CD4-positive, alpha-beta T cell treated with Interleukin-17A for 1 hour (primary cell): ENCODE measurements at regions not wholly inside any gene's neighbourhood (a gene's known extent, or its start where the extent isn't known, plus 50 kb on each side); places are given as distances from the start of the nearest gene placed in this dataset.
"Not testable (repeated sequence)": the region's sequence is repeated elsewhere in the genome, so short reads cannot be mapped to it uniquely, and the experiment has no call there.

Experiments used
- DNase-seq: peaks from one replicate; pipeline ENCODE4 v3.0.0-alpha.2; 2020

DNA sequence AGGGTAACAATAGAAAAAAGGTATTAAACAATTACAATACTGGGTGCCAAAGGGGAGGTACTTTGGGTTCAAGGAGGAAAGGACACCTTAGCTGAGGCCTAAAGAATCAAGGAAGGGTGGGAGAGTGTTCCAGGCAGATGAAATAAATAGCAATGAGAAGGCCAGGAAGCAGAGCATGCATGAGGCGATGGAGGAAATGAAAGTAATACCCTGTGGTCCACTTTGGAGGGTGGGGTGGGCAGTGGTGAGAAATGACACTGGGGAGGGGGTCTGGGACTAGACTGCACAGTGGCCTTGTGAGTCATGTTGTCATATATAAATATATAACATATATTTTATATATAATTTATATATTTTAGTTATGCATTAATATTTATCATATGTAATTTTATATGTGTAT lies 55.9 kb downstream of the BHLHE40 start:
- no peak for DNase-seq

DNA sequence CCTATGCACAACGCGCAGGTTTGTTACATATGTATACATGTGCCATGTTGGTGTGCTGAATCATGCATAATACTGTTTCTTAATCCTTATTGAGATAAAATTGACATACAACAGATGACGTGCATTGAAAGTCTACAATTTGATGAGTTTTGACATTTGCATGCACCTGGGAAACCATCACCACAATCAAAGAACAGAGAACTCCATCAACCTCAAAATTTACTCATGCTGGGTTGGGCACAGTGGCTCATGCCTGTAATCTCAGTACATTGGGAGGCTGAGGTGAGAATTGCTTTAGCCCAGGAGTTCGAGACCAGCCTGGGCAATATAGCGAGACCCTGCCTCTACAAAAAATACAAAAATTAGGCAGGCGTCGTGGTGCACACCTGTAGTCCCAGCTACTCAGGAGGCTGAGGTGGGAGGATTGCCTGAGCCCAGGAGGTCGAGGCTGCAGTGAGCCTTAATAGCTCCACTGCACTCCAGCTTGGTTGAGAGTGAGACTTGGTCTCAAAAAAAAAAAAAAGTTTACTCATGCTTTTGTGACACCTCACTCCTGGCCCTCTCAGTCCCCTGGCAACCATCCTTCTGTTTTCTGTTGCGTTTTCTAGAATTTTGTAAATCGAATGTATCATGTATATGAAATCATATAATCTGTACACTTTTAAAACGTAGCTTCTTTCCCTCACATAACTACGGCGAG lies 56.6 kb downstream of the BHLHE40 start:
- no peak for DNase-seq

DNA sequence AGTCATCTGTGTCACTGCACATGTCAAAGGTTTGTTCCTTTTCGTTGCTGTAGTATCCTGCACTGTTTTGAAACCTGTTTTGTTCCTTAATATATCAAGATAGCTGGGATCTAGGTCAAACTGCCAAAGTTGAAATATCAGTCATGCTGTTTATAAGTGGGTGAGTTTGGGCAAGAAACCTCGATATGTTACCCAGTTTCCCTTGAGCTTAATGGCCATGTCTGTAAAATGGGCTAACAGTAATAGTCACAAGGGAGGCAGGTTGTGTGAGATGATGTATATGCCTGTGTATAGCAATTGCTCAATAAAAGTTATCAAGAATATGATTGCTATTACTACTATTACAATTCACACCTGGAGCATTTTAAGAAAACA lies 57.1 kb downstream of the BHLHE40 start:
- no peak for DNase-seq

DNA sequence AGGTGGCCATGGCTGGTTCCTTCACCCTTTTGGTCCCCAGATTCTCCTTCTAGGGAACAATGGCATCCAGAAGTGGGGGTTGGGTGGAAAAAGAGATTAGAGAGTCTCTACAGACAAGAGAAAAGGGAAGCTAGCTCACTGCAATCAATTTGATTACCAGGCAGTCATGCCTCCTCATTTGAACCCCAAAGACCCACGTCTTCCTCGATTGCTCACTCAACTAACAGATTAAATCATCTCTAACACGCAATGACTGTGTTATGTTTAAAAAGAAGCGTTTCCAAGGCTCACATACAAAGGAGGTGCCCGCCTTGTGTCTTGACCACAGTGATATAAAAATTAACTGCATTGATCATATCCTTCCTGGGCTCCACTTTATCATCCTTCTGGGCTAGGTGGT lies 57.6 kb downstream of the BHLHE40 start:
- DNase-seq, result no peak

DNA sequence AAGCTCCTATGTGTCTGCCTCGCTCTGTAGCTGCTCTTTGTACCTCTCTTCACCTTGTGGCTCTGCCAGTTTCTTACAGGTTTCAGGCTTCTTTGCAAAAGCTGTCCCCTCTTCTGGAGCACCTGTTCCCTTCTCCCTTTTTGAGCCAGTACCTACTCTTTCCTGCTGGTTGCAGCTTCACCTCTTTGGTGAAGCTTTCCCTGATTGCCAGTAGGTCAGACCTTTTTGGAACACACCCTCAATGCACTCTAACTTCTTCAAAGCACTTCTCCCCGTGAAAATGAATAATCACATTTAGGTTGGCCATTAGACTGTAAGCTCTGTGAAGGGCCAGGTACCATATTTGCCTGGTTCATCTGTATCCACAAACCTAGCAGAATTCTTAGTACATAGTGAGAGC lies 60.3 kb downstream of the BHLHE40 start:
- DNase-seq, result no peak

DNA sequence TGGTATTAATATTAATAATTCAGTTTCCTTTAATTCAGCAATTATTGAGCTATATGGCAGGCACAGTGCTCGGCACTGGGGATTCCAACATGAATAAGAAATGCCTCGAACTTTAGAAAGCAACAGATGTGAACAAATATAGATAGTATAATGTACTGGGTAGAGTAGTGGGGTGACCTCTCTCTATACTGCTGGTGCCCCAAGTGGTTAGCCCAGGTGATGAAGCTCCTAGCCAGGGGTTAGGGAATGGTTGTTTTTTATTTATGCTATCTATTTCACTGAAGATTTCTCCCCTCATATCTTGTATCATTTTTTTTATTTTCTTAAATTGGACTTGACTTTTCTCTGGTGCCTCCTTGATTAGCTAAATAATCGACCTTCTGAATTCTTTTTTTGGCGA lies 62.1 kb downstream of the BHLHE40 start:
- no peak for DNase-seq

DNA sequence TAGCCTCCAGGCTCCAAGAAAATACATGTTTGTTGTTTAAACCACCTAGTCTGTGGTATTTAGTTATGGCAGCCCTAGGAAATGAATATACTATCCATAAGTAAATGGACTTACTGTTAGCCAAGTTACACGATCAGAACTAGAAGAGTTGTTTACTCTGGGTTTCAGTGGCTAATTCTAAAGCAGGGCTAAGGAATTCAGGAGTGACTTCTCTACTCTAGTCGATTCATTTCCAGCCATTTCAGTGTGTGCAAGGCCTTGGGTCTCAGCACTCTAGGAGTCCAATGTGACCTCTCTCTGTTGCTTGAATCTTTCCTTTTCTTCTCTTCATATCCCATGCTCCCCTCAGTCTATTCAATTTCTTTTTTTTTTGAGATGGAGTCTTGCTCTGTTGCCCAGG lies 66.7 kb downstream of the BHLHE40 start:
- DNase-seq, result no peak

DNA sequence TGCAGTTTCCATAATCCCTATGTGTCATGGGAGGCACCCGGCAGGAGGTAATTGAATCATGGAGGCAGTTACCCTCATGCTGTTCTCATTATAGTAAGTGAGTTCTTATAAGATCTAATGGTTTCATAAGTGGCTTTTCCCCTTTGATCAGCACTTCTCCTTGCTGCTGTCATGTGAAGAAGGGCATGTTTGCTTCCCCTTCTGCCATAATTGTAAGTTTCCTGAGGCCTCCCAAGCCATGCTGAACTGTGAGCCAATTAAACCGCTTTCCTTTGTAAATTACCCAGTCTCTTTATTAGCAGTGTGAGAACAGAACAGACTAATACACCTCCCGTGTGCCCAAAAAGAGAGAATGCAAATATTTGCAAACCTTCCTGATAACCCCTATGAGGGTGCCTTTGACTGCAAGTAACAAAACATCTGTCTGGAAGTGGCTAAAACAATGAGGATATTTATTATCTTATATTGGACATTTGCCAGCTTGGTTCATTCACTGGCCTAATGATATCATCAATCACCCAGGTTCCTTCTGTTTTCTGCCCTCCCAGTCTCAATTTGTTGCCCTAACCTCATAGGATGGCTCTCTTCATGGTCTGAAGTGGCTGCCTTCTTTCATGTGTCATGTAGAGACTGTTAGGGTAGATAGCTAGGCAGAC lies 68.7 kb downstream of the BHLHE40 start:
- DNase-seq, result no peak

DNA sequence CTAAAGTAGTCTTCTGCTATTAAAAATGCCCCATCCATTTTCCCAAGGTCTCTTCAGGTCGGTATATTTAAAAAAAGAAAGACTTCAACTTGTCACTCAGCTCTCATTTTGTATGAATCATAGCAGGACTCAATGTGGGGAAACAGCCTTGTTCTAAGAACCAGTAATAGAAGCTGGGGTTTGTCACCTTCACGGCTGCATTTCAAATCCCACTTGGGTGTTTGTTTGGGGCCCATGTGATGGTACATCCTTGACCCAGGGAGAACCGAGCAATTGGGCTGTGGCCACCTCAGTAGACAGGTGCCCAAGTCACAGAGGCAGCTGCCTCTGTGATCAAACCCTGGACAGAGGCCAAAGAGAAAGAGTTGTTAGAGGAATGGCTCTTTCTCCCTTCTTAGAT lies 70.3 kb upstream of the ARL8B start:
- DNase-seq, result no peak

DNA sequence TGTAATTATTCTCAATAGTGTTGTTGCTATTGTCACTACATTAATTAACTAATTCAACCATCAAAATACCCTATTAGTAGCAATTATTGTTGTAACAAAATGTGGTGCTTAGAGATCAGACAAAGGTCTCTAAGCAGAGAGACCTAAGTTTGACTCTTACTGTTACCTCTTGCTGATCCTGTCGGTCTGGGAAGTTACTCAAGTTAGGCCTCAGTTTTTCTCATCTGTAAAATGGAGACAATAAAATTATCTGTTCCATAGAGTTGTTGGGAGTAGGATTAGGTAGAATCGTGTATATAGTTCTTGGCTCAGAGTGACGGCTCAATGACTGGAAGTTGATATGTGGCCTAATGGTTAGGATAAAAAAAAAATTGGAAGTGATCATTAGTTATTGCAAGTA lies 69.8 kb upstream of the ARL8B start:
- no peak for DNase-seq

DNA sequence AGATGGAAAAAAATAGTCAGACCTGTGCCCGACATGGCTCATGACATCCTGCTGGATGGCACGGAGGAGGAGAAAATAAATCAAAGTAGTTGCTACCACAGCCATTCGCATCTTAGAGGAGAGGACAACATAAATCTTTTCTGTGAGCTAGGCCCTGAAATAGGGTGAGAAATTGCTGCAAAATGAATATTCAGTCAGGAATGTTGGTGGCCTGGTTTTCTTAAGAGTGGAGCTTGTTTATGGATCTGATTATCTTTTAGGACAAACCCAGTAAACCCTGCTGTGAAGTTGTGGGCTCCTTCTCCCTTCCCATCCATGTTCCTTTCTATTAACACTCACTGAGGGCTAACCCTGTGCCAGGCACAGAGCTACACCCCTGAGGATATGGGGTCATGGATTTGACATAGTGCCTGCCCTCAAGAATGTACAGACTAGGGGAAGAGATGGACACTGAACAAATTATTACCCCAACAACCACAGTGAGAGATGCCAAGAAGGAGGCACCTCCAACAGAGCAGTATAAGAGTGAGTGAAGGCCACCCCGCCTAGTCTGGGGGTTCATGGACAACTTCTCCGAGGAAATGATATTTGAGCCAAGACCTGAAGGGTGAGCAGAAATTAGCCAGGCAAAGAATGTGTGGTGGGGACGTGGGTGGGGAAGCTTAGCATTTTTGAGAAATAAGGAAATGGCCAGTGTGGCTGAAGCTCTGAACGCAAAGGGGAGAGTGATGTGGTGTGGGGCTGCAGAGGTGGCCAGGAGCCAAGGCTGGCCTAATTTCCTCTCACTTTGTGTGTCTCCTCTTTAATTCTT lies 68.9 kb upstream of the ARL8B start:
- DNase-seq, result no peak

DNA sequence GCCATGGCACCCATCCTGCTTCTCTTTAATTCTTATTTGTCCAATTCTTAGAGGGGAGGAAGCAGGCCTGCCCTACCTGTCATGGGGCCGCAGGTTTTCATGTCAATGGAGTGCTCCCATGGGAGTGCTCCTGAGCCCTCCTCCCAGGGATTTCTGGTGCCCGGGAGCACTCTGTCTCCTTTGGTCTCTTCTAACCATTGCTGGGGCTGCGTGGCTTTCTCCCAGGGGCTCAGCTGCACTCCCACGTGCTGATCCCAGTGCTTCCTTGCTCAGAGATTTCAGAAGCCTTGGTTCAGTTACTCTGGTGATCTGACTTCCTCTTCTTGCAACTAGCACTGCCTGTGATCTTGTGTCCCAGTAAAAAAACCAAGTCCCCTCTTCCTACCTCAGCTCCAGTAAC lies 68.0 kb upstream of the ARL8B start:
- no peak for DNase-seq

DNA sequence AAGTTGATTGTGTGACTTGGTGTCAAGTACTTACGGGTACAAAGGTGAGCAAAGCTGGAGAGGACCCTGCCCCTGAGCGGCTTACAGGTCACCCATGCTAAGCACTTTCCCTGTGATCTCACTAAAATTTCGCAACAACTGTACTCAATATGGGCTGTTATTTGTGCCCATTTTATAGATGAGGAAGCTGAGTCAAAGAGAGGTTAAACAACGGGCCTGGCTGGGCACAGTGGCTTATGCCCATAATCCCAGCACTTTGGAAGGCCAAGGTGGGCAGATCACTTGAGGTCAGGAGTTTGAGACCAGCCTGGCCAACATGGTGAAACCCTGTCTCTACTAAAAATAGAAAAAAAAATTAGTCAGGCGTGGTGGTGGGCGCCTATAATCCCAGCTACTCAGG lies 67.5 kb upstream of the ARL8B start:
- not testable (repeated sequence) for DNase-seq

DNA sequence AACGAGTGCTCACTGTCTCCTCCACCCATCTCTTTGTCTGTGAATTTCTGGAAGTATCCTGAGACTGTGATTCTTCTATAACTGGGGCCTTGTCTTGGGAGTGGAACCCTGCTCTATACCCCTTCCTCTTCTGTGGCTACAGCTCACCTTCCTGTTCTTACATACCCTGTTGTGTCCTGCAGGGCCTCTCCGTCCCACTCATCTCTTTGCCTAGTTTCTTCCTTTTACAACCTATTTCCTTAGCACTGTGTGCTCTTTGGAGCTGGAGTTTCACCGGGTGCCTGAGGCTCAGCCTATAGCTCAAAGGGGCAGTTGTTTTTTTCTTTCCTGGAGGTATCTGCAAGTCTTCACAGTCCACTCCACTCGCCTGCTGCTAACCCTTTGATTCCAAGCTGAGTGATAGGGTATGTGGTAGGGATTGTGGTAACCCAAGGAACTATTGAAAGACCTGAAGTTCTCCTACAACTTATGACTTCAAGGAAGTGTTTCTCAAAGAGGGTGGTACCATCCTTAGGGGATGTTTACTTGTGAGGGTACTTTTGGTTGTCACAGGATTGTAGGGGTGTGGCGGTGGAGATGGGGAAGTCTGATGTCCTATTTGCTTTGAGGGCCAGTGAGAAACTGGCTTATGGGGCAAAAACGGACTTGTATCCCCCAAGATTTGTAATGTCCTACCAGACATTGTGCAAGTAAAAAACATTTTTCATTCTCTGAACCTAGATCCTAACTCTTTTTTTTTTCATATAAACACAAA lies 66.6 kb upstream of the ARL8B start:
- DNase-seq, result no peak

DNA sequence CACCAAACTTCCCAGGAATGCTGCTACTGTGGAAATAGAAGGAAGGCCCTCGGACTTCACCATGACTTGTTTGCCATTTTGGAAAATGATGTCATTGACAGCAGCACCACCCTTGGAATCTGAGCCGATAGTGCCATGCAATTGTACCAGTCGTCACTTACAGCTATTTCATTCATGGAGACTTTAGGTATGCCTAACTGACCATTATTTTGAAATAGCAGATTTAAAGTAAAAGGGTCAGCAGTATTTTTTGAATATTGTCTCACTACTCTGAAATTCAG lies 66.0 kb upstream of the ARL8B start:
- DNase-seq, result no peak

DNA sequence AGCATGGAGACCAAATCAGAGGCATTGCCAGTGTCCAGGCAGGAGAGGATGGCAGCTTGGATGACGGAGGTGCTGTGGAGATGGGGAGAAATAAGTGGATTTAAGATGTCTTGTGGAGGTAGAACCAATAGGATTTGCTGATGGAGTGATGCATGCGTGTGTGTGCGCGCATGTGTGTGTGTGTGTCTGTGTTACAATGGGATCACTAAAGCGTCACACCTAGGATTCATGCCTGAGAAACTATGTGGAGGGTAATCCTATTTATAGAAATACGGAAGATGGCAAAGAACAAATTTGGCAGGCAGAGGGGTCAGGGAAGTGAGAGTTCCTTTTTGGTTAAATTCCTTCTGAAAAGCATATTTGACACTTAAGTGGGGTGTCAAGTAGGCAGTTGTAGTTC lies 64.8 kb upstream of the ARL8B start:
- no peak for DNase-seq

DNA sequence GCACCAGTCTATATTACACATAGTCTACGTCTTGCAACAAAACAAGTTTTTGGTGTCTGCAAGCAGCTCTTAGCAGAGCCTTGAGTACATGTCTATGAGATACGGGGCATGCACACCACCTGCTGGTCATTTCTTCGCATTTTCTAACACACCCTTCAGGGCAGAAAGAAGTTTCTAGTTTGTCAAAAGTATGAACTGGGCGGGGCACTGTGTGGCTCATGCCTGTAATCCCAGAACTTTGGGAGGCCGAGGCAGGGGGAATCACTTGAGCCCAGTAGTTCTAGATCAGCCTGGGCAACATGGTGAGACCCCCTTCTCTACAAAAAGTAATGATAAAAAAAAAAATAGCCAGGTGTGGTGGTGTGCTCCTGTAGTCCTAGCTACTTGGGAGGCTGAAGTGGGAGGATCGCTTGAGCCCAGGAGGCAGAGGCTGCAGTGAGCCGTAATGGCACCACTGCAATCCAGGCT lies 64.2 kb upstream of the ARL8B start:
- peak; percentile 81 for DNase-seq

DNA sequence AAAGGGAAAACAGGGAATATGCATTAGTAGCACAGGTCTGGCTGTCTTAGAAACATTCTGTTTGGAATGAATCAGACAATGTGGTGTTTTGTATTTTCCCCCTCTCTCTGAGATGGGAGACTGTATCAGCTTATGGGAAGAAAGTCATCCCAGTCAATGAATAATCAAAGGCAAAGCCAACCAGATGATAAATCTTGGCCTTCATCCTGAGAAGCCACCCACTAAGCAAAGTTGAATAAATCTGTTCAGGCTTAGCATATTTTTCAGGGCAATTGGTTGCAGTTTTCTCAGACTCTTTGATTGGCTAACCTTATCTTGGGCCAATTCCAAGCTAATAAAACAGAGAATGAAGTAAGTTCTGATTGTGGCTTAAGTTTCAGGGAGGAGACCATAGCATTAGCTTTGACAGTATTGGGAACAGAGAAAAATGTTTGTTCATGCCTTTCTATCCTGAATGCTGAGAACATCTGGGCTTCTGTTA lies 63.6 kb upstream of the ARL8B start:
- no peak for DNase-seq

DNA sequence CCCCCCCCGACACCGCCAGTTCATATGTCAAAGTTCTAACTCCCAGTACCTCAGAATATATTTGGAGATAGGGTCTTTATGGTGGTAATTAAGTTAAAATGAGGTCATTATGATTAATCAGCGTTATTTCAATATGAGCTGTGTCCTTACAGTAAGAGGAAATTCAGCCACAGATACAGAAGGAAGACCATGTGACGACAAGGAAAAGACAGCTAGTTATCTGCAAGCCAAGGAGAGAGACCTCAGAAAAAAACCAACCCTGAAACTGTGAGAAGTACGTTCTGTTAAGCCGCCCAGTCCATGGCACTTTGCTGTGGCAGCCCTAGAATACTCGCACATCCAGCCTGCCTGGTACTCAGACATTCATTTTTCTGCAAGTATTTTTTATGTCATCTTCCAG lies 62.3 kb upstream of the ARL8B start:
- no peak for DNase-seq

DNA sequence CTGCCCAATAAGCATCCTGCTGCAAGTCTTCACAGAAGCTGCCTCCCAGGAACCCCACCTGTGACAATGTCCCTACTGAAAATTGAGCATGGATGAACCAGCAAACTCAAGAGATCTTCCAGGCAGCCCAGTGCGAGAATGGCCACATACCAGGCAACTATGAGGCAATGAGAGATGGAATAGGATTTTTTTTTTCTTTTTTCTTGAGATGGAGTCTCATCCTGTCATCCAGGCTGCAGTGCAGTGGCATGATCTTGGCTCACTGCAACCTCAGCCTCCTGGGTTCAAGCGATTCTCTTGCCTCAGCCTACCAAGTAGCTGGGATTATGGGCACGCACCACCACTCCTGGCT lies 60.9 kb upstream of the ARL8B start:
- no peak for DNase-seq

DNA sequence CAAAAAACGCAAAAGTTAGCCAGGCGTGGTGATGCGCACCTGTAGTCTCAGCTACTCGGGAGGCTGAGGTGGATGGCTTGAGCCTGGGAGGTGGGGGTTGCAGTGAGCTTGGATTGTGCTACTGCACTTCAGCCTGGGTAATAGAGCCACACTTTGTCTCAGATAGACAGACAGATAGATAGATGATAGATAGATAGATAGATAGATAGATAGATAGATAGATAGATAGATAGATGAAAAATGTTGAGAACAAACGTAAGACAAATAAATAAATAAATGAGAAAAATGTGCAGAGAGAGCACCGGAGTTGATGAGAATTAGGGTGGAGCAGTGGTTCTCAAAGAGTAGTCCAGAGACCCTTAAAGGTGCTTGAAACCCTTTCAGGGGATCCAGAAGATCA lies 58.4 kb upstream of the ARL8B start:
- DNase-seq, result no peak

DNA sequence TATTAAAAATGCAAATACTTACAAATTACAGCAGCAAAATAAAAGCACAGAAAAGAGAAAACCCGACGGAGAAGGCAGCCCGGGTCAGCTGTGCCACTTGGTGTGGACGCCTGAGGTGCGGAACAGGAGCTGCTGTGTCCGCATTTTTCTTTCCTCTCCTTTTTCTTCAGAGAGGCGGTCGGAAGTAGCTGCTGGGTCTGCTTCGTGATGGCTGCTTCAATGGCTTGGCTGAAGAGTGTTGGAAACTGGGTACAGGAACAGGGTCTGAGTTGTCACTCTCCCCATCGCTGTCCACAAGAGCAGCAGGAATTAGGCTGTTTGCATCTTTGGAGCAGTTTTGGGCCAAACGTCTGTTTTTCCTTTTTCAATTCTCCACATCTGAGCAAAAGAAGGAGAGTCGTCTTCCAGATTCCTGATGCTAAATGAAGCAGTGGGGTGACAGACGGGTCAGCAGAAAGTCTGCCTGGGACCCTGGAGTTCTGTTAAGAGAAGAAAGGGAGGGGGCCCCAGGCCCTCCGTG lies 53.5 kb upstream of the ARL8B start:
- no peak for DNase-seq

DNA sequence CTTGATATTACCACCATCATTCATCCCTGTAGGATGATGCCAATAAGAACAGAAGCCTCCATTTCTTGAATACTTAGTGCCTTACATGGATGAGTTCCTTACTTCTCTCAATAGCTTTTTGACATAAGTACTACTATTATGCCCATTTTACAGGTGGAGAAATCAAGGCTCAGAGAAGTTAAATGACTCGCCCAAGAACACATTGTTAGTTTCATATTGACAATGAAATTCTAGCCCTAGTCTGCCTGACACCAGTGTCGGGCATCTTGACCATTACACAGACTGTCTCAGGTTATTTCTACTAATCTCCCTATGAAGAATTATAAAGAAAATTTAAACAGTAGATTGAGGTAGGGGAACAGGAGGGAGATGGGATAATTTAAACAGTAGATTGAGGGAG lies 52.5 kb upstream of the ARL8B start:
- DNase-seq, result no peak
